SK-MEL-5 (cell line): ENCODE measurements at regions not wholly inside any gene's neighbourhood (a gene's known extent, or its start where the extent isn't known, plus 50 kb on each side); places are given as distances from the start of the nearest gene placed in this dataset.
"Not testable (repeated sequence)": the region's sequence is repeated elsewhere in the genome, so short reads cannot be mapped to it uniquely, and the experiment has no call there.

Experiments
- DNase-seq: peaks from one replicate; pipeline ENCODE4 v3.0.0-alpha.2; 2016; ENCODE audit warnings: low read depth, low spot score
- in situ Hi-C: cut with HindIII; loops from 2 replicates; pipeline ENCODE4 v1.10.0; 2016; ENCODE audit warnings: low sequenced_read_pairs, high pct_unique_total_duplicates, low pct_unique_long_range_greater_than_20kb

DNA sequence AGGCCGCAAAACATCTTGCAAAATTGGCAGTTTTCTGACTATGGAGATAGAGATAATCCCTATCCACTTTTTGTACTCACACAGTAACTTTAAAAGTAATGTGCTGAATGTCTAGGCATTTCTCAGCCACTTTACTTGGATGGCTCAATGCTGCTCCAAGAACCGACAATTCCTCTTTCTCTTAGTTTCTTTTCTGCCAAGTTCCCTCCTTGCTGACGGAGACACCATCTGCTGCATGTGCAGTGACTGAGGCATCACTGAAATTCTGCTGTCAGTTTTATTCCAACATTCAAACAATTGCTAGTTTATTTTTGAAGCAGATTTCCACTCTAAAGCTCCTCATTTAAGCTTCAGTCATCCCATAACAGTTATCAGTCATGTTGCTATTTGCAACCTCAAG, 116.0 kb upstream of the RBMS3 start:
- DNase-seq: no peak
- in situ Hi-C loops: no loop called here

GRCh38 chr3:29167180-29167579, 113.7 kb upstream of the RBMS3 start:
- in situ Hi-C loops: no loop called here
- DNase-seq: no peak

GRCh38 chr3:29168081-29168480, 112.8 kb upstream of the RBMS3 start:
- no peak for DNase-seq
- in situ Hi-C loops: no loop called here

GRCh38 chr3:29168696-29169095, 112.2 kb upstream of the RBMS3 start:
- no peak for DNase-seq
- in situ Hi-C loops: no loop called here

DNA sequence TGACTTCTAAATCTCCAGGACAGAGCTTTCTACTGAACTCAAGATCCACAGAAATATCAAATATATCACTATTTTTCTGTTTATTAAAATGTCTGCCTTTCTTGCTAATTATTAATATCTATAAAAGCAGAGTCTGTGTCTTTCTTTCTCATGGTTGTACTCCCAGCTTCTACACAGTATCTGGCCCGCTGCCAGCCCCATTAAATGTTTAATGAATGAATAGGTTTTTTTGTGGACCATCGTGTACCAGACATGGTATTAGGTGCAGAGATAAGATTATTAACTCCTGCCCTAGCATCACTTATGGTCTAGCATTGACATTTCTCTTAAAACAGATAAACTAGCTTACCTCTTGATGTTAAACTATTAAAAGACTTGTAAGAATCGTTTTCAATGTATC, 111.4 kb upstream of the RBMS3 start:
- no peak for DNase-seq
- in situ Hi-C loops: no loop called here

- peak; percentile 95 for DNase-seq
- in situ Hi-C loops: no loop called here
Observed at GRCh38 chr3:29171043-29171990, 109.6 kb upstream of the RBMS3 start.

DNA sequence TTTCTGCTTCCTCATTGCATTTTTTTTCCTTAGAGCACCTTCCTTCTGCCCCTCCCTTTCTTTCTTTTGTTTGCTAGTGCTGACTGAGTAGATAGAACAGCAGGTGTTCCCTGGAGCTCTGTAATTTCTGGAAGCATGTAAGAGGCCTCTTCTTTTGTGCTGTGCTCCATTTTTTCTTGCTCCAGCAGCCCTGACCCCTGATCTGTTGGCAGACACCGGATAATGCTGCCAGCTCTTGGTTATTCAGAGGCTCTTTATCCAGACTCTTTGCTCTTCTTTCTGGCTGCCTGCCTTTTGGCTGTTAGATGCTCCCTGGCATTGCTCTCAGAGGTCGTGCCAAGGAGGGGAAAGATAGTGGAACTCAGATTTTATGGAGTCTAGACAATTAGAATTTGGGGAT, 104.4 kb upstream of the RBMS3 start:
- in situ Hi-C loops: no loop called here

GRCh38 chr3:29178809-29179793, 101.8 kb upstream of the RBMS3 start:
- in situ Hi-C loops: no loop called here
- no peak for DNase-seq

More for the DNA sequence above, 104.4 kb upstream of the RBMS3 start:
- no peak for DNase-seq

DNA sequence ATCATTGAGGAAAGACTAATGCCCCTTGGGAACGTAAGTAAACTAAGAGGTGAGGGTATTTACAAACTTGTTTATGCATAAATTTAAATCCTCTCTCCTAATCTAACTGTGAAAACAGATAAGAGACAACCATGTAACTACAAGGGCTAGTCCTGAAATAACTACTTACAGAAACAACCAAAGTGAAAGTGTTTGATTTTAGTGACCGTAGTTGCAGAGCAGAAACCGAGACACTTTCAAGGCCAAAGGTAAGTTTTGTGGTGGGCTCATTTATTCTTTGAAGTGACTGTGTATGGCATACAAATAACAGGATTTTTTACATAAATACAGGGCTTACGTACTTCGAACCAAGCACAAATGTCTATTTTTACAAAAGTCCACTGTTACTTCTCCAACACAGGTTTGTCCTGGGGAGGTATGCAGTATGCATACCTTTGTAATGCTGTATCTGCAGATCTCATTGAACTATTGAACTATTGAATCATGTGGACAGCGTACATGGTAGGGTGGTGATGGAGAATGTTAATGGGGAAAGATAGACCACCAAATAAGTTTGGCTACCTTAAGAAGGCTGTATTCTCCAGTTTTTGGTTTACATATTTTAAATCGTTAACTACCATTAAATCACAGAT, 99.6 kb upstream of the RBMS3 start:
- DNase-seq: no peak
- in situ Hi-C loops: no loop called here

GRCh38 chr3:29181872-29182271, 99.0 kb upstream of the RBMS3 start:
- in situ Hi-C loops: no loop called here
- peak; percentile 38 for DNase-seq

DNA sequence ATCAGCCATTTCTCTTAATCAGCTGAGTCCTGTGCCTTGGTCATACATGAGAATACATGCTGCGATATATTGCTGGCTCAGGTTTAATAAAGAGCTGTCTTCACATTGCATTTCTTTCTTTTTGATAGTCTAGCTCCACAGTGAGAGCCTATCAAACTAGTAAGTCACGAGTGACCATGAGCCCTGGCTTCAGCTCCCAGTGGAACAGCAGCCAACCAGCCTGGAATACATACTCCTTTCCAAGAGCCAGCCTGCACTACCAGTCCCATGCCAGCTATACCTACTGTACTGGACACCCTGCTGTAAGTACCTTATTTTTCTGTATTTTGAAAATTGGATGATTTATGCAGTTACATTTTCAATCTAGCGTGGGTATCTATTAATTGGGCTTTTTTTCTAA, 98.0 kb upstream of the RBMS3 start:
- DNase-seq: peak; percentile 24
- in situ Hi-C loops: not testable (repeated sequence)

- in situ Hi-C loops: no loop called here
- peak; percentile 30 for DNase-seq
Observed at GRCh38 chr3:29183346-29184087, 97.4 kb upstream of the RBMS3 start.

DNA sequence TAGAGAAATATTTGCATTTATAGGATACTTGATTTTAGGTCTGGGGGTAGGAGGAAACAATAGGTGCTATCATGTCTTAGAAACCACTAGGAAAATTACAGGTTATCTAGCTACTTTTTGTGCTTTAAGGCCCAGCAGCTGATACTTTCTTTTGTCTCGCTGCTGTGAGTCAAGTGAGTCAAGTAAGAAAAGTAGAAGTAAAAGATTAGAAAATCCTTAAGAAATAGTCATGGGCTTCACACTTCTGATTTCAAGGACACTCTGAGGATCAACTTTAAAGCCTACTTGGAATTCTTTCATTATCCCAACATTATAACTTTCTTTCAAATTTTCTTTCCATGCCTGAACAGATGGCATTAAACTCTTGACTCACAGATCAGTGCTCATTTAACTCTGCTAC, 95.2 kb upstream of the RBMS3 start:
- DNase-seq: no peak
- in situ Hi-C loops: no loop called here

DNA sequence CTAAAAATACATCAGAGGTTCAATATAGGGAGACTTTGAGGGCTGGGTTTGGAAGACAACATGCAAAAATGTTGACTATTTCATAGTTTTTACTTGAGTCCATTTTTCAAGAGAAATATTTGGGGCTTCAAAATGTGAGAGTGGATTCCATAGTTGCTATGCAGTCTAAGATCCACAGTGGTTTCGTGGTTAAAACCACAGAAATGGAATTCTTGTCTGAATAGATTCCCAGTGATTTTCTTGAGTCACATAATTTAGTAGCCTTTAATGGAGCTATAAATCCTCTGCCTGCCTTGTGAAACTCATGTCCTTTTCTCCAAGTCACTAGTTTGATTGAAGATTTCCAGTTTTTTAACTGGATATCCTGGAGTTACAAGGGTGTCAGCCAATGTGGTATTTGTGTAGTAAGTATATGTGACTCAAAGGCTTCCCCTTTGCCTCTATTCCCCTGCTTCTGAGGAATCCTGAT, 94.7 kb upstream of the RBMS3 start:
- peak; percentile 63 for DNase-seq
- in situ Hi-C loops: no loop called here

DNA sequence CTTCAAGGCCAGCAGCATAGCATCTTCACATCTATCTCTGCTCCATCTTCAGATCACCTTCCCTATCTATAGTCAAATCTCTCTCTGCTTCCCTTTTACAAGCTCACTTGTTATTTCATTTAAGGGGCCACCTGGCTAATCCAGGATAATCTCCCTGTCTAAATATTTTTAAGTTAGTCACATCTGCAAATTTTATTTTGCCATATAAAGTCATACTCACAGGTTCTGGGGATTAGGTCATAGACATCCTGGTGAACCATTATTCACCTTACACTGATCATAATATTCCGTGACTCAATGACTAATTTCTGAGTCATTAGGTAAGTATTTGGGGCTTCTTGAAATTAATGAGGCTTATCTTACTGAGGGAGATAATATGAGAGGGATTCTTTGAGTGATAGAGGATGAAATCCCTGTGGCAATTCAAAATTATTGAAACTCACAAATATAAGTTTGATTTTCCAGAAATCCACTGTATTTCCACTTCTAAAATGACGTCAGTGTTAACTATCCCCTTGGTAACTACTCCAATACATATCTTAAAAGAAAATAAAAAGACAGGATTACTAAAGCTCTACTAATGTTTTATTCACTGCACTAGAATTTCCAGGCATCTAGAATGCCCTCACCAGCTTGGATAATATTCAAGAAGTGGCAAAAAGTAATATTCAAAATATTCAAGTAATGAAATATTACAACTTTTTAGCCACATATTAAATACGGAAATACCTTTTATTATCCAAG, 93.7 kb upstream of the RBMS3 start:
- no peak for DNase-seq
- in situ Hi-C loops: no loop called here

DNA sequence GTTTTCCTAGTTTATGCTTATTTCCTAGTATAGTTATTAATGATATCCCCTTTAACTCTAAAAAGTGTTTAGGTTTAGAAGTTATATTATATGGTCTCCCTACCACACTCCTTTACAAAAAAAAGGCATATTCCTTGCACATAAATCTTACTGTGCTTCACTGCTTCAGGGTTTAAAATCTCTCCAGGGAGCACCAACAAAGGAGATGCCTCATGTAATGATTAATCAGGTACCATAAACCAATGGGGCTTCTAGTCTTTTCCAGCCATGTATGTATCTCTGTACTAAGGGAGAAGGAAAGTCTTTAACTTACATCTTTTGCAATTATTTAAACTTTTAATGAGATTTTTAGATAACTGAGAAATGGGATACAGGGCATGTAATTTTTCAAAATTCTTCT, 91.5 kb upstream of the RBMS3 start:
- in situ Hi-C loops: no loop called here
- DNase-seq: no peak

GRCh38 chr3:29194139-29194538, 86.7 kb upstream of the RBMS3 start:
- no peak for DNase-seq
- in situ Hi-C loops: no loop called here
